ENCODE measurements at regions not wholly inside any gene's neighbourhood (a gene's known extent, or its start where the extent isn't known, plus 50 kb on each side); places are given as distances from the start of the nearest gene placed in this dataset.
A peak's percentile ranks its signal among the peaks of the same experiment; 100 is the strongest.
"Not testable (repeated sequence)": the region's sequence is repeated elsewhere in the genome, so short reads cannot be mapped to it uniquely, and the experiment has no call there.

DNA sequence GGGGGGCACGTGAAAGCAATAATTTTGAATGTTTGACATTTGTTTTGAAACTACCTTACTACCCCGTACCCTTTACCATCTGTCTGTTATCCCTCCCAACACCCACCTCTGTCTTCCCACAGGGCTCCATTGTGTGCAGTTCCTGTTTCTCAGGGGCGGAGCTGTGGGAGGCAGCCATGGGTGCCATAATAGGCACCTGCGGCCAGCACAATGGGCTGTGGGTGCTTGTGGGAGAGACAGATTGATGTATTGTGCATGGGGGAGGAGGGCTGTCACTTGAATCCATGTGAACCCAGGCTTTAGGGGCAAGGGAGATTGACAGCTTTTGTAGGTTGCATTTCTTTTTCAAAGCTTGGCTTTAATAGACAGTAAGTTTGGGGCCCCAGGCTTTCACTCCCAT is 122.6 kb upstream of the CXorf66 start:
- no peak for DNase-seq (ENCODE audit: low read depth in 4 of 4, low spot score in 3 of 4)

DNA sequence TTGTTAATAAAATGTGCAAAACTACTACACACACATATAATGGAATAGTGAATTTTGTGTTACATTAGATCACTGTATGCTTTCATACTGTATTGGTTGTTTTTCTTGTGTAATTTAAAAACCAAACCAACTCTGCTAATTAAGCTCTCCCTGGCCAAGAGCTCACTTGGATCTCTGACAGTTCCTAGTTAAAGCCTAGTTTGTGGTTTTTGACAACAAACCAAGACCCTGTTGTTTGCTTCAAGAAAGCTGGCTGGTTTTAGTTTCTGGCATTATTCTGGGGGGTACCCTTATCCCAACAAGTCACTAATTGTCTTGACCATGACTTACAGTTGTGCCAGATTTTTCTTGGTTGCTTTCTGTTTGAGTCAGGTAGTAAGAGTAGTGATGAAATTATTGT is 121.4 kb upstream of the CXorf66 start:
- DNase-seq (ENCODE audit: low read depth in 4 of 4, low spot score in 3 of 4): no peak

DNA sequence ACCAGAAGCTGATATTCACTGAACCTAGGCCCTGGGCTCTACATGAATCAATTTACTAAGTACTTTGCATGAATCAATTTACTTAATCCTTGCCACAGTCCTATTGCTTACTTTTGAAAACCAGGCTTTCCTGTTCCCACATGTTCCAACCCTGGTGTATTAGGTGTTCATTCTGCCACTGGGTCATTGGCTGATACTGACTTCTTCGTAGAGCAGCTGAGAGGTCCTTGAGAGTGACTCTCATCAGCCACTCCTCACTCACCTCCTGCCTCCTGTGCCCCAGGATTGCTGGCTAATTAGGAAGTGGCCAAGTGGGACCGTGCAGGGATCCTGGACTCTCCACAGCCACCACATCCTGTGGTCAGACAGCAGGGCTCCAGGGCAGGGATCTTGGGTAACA is 109.5 kb upstream of the CXorf66 start:
- not testable (repeated sequence) for DNase-seq (ENCODE audit: low read depth in 4 of 4, low spot score in 3 of 4)

DNA sequence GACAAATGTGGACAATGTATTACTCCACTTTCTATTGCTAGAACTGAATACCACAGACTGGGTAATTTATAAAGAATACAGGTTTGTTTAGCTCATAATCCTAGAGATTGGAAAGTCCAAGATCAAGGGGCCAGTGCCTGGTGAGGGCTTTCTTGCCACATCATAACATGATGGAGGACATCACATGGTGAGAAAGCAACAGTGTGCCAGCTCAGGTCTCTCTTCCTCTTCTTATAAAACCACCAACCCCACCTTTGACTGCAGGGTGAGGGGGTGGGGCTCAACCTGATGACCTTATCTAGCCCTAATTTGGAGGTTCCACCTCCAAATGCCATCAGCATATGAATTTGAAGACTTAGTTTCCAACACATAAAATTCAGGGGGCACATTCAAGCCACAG is 105.7 kb upstream of the CXorf66 start:
- DNase-seq (ENCODE audit: low read depth in 4 of 4, low spot score in 3 of 4): no peak

DNA sequence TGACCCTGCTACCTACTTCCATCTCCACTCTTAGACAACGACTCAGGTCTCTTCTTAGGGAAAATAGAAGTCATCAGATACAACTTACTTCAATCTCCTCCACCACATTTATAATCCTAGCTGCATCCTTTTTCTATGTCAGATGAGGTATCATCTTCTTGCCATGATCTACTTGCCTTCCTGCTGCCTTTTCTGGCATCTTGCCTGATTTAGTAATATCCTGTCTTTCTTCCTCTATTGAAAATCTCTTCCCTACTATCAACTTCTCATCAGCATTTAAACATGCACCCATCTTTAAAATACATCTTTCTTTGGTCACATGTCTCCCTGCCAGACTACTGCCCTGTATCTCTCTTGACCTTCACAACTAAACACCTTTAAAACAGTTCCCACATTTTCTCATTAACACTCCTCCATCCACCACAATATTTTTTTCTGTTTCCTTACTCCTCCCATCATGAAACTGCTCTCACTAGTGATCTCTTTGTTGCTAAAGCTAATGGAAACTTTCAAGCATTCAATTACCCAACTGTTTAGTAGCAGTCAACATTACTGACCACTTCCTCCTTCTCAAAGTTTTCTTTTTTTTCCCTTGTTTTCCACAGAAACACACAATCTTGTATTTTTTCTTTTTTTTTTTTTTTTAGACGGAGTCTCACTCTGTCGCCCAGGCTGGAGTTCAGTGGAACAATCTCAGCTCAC is 100.8 kb upstream of the CXorf66 start:
- DNase-seq (ENCODE audit: low read depth in 4 of 4, low spot score in 3 of 4): no peak

DNA sequence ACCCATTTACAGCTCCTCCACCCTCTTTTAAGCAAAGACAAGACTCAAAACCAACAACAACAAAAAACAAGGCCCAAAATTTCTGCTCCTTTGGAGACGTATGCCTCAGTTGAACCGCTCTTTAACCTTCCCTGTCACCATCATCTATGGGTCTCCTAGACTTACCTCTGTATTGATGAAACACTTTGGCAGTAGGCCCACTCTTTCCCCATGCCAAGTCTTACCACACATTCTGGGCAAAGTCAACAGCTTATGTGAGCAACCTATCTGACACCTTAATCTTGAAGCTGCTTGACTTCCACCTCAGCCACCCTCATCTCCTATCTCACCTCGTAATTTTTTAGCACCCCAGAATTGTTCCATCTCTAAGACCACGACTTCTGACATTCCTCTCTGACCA is 99.7 kb upstream of the CXorf66 start:
- no peak for DNase-seq (ENCODE audit: low read depth in 4 of 4, low spot score in 3 of 4)

DNA sequence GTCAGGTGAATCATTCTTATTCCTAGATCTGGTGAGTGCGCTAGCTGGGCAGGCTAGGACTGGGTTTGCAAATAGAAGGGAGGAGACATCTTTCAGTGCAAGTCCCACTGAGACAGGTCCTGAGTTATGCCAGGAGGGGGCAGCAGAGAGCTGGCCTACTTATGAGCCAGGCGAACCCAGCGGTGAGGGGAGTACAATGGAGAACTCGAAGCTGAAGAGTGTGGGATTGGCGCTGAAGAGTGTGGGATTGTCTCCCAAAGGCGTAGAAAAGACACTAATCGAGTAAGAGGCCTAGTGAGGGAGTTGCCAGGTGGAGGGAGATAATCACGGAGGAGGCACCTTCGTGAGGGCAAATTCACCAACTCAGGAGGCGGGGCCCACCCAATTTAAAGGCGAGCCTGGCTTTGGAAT is 91.7 kb upstream of the CXorf66 start:
- DNase-seq (ENCODE audit: low read depth in 4 of 4, low spot score in 3 of 4): peak; percentile 31 to 44 (median 38)

DNA sequence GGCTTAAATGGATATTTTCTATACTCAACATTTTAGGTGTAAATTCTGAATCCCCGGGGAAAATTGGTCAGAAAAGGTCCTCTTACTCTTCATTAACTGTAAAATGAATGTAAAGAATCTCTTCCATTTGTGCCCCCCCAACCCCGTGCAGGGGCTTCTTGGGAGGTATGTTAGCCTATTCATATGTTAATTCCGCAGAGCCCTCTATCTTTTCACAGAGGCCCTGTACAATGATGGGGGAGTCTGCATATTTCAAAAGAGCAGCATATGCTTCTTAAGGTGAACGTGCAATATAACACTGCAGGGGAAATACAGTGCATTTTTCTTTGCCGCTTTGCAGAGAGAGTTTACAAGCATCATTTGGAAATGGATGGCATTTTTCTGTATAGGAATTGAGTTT is 88.5 kb upstream of the CXorf66 start:
- DNase-seq (ENCODE audit: low read depth in 4 of 4, low spot score in 3 of 4): no peak

DNA sequence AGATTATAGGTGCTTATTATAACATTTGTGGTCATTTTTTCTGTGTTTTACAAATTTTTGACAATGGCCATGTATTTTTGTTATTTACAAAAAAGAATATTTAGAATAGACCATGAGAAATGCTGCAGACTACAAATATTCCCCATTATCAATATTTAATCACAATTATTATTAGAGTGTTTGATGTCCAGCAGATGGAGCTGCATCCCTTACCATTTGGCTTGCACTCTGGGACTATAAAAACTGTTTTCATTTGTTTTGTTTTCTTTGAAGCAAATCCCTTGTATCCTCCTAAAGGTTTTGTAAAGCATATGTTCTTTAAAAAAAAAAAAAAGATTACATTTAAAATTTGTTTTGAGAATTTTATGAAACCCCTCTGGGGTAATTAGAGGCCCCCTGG is 85.6 kb upstream of the CXorf66 start:
- DNase-seq (ENCODE audit: low read depth in 4 of 4, low spot score in 3 of 4): no peak

DNA sequence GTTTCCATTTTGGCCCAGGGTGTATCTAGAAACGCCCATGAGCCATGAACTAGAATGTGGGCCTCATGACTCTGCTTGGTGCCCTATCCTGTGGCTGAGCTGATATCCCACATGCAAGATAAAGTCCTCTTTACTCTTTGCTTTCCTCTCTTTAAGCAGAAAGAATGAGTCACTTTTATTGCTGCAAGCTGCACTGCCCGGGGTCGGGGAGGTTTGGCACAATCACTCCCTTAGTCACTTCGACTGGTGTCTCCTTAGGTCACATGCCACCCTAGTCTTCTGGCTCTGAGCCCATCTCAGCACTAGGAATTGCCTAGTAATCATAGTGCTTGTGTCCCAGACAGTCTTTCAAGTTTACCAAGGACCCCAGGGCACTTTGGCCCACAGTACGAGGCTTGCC is 75.1 kb upstream of the CXorf66 start:
- no peak for DNase-seq (ENCODE audit: low read depth in 4 of 4, low spot score in 3 of 4)

DNA sequence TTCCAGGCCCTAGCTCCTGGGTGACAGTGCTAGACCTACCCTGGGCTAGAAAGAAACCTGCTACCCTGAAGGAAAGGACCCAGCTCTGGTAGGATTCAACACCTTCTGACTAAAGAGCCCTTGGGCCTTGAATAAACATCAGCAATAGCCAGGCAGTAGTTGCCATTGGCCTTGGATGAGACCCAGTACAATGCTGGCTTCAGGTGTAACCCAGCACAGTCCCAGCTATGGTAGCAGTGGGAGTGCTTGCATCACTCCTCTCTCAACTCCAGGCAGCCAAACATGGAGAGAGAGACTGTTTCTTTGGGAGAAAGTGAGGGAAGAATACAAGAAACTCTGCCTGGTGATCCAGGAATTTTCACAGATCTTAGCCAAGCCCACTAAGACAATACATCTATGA is 73.5 kb upstream of the CXorf66 start:
- DNase-seq (ENCODE audit: low read depth in 4 of 4, low spot score in 3 of 4): no peak

DNA sequence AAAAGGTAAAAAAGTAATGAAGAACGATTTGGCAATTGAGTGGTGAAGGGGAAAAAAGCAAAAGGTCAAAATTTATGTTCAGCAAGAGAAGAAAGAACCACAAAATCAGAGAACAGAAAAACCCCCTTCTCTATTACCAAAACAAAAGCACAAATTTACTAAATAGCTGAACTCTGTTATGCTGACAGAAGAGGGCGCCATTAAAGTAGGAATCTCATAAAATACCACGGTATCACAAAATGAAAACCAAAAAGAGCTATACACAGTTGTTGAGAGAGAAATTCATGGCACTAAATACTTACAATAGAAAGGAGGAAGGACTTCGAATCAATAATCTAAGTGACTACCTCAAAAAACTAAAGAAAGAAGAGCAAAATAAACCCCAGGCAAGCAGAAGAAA is 69.6 kb upstream of the CXorf66 start:
- DNase-seq (ENCODE audit: low read depth in 4 of 4, low spot score in 3 of 4): no peak

DNA sequence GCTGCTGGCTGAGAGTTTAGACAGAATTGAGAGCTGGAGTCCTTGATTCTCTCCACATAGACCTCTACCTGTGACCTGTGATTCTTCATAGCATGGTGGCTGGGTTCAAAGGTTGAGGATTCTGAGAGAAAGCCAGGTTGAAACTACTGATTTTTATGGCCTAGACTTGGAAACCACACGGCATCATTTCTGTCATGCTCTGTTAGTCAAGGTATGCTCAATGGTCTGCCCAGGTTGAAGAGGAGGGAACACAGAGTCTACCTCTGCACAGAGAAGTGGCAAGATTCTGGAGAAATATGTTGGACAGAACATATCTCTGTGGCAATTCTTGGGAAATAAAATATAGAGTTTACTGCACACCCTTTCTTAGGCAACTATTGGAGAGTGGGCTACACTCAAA is 57.2 kb upstream of the CXorf66 start:
- DNase-seq (ENCODE audit: low read depth in 4 of 4, low spot score in 3 of 4): no peak

DNA sequence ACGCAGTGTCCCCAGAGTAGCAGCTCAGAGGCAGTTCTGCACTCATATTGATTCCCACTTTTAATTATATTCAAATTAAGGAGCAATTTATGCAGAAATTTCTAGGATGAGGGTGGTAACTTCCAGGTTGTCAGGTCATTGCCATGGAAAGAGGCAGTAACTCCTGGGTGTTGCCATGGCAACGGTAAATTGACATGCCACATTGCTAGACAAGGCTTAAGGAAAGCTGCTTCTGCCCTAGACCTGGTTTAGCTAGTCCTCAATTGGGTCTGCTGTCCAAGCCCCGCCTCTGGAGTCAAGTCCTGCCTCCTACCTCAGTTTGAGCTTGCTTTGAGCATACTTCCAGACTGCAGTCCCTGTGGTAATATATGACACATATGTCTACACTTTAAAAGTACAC is 53.8 kb upstream of the CXorf66 start:
- DNase-seq (ENCODE audit: low read depth in 4 of 4, low spot score in 3 of 4): not testable (repeated sequence)
